ENCODE measurements at regions not wholly inside any gene's neighbourhood (a gene's known extent, or its start where the extent isn't known, plus 50 kb on each side); places are given as distances from the start of the nearest gene placed in this dataset.

- TF ChIP-seq EZH2 (IDR thresholded peaks at IDR 0.05; ENCODE audit: borderline replicate concordance, insufficient read depth, low read length, poor library complexity, severe bottlenecking): no peak
- no peak for TF ChIP-seq CTCF (IDR thresholded peaks at IDR 0.05; ENCODE audit: poor library complexity, severe bottlenecking)
- TF ChIP-seq POLR2AphosphoS5 (IDR thresholded peaks at IDR 0.05): no peak
- no peak for TF ChIP-seq EP300 (conservative IDR thresholded peaks at IDR 0.05; ENCODE audit: poor library complexity, severe bottlenecking)
- no peak for TF ChIP-seq TAF1 (IDR thresholded peaks at IDR 0.05; ENCODE audit: low read depth)
- no peak for TF ChIP-seq REST (IDR thresholded peaks at IDR 0.05; ENCODE audit: borderline replicate concordance)
- TF ChIP-seq SMC3 (conservative IDR thresholded peaks at IDR 0.05; ENCODE audit: poor library complexity): no peak
Measured at GRCh38 chr4:171031338-171031737, 781.9 kb upstream of the GALNTL6 start.
